Activated CD4-positive, alpha-beta T cell treated with anti-CD3 and anti-CD28 coated beads for 48 hours (primary cell): ENCODE measurements at regions not wholly inside any gene's neighbourhood (a gene's known extent, or its start where the extent isn't known, plus 50 kb on each side); places are given as distances from the start of the nearest gene placed in this dataset.

ENCODE experiments used
- DNase-seq: peaks from one replicate; pipeline ENCODE4 v3.0.0-alpha.2; 2020

- no peak for DNase-seq
Measured at GRCh38 chr6:43840490-43841218, 70.6 kb downstream of the VEGFA start.

GRCh38 chr6:43838276-43839036 lies 68.4 kb downstream of the VEGFA start:
- peak; percentile 21 for DNase-seq

GRCh38 chr6:43837507-43837906 lies 67.5 kb downstream of the VEGFA start:
- DNase-seq = no peak

DNA sequence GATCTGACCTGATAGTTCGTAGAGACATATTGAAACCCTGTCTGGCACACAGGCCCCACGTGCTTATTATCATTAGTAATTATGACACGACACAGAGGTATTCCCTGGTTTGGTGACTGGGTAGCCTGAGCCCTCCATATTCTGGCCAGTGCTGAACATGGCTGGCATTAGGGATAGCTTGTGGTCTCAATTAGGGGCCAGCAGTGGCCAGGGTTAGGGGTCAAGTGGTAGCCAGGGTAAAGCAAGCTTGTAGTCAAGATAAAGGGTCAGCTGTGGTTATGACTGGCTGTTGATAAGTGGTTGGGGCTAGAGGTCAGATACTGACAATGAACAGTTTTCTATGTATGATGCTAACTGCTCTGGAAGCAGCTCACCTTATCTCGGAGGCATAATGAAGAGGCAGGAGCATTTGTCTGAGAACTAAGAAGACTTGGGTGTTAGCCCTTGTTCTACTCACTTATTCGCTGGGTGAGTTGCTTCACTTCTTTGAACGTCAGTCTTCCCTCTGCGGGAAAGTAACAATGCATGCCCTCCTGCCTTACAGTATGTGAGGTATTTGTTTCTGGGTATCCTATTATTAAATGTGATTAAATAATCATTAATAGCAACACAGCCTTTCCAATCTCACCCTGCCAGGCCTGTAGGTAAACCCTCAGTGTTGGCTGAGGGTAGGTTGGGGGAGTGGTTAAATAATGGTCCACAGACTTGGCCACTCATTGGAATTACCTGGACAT lies 66.7 kb downstream of the VEGFA start:
- DNase-seq = no peak
